Esophagus squamous epithelium (tissue), 4 donors: ENCODE measurements at regions not wholly inside any gene's neighbourhood (a gene's known extent, or its start where the extent isn't known, plus 50 kb on each side); places are given as distances from the start of the nearest gene placed in this dataset.

Experiments used
- CTCF ChIP-seq, 6 experiments: fragments of 450-650 bp in 4 of 6; fragments of 200-600 bp in 2 of 6; sonication (generic) in 2 of 6; IDR thresholded peaks; one replicate each; pipeline ENCODE4 v1.5.1; 2016 to 2019; ENCODE audit warnings: antibody characterized with exemption in 6 of 6, mild to moderate bottlenecking in 4 of 6, moderate library complexity in 4 of 6
- POLR2A ChIP-seq, 4 donors: fragments of 450-650 bp; IDR thresholded peaks; one replicate each; pipeline ENCODE4 v1.6.1; 2017; ENCODE audit warnings: antibody characterized with exemption in 4 of 4, mild to moderate bottlenecking in 4 of 4, moderate library complexity in 3 of 4

DNA sequence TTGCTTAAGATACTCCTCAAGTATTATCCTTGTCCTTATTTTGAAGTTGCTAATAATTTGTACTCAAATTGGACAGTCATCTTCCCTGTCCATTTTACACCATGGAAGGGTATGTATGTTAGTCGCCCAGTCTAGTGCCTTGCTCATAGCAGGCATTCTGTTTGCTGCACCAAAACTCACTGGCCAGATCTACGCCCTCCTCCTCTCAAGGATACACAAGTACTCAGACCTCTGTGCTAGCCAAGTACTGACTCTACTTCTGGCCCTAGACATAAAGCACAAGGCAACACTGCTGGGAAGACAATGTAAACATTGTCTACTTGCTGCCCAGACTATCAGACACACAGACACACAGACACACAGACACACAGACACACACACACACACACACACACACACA is 57.7 kb downstream of the DNAAF9 start:
- TF ChIP-seq POLR2A (IDR thresholded peaks at IDR 0.05), result no peak
- TF ChIP-seq CTCF (IDR thresholded peaks at IDR 0.05), result no peak
